ENCODE measurements at regions not wholly inside any gene's neighbourhood (a gene's known extent, or its start where the extent isn't known, plus 50 kb on each side); places are given as distances from the start of the nearest gene placed in this dataset.

- TF ChIP-seq TAF1 (conservative IDR thresholded peaks at IDR 0.05) = no peak
- TF ChIP-seq, protein P1, sequence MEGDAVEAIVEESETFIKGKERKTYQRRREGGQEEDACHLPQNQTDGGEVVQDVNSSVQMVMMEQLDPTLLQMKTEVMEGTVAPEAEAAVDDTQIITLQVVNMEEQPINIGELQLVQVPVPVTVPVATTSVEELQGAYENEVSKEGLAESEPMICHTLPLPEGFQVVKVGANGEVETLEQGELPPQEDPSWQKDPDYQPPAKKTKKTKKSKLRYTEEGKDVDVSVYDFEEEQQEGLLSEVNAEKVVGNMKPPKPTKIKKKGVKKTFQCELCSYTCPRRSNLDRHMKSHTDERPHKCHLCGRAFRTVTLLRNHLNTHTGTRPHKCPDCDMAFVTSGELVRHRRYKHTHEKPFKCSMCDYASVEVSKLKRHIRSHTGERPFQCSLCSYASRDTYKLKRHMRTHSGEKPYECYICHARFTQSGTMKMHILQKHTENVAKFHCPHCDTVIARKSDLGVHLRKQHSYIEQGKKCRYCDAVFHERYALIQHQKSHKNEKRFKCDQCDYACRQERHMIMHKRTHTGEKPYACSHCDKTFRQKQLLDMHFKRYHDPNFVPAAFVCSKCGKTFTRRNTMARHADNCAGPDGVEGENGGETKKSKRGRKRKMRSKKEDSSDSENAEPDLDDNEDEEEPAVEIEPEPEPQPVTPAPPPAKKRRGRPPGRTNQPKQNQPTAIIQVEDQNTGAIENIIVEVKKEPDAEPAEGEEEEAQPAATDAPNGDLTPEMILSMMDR (IDR thresholded peaks at IDR 0.05; ENCODE audit: low read depth, low read length, missing input control) = no peak
- TF ChIP-seq SP1 (IDR thresholded peaks at IDR 0.05) = no peak
- TF ChIP-seq GABPA (IDR thresholded peaks at IDR 0.05 in 1 of 2, conservative IDR thresholded peaks at IDR 0.05 in 1 of 2) = no peak
- no peak for TF ChIP-seq FOXA1 (IDR thresholded peaks at IDR 0.05)
- no peak for TF ChIP-seq EGR1 (IDR thresholded peaks at IDR 0.05; ENCODE audit: low read depth in 2 of 2)
- no peak for TF ChIP-seq RAD21 (IDR thresholded peaks at IDR 0.05)
- TF ChIP-seq, protein P2, sequence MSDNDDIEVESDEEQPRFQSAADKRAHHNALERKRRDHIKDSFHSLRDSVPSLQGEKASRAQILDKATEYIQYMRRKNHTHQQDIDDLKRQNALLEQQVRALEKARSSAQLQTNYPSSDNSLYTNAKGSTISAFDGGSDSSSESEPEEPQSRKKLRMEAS (IDR thresholded peaks at IDR 0.05) = no peak
- TF ChIP-seq HNF4A (conservative IDR thresholded peaks at IDR 0.05) = no peak
- no peak for TF ChIP-seq YY1 (IDR thresholded peaks at IDR 0.05)
- TF ChIP-seq ATF3 (IDR thresholded peaks at IDR 0.05) = no peak
- TF ChIP-seq REST (IDR thresholded peaks at IDR 0.05) = no peak
- TF ChIP-seq JUND (IDR thresholded peaks at IDR 0.05) = no peak
- TF ChIP-seq ZBTB33 (IDR thresholded peaks at IDR 0.05) = no peak
These were observed 225.7 kb upstream of the DMRT1 start for GRCh38 chr9:615756-616155.
